ENCODE measurements at regions not wholly inside any gene's neighbourhood (a gene's known extent, or its start where the extent isn't known, plus 50 kb on each side); places are given as distances from the start of the nearest gene placed in this dataset.
"Not testable (repeated sequence)": the region's sequence is repeated elsewhere in the genome, so short reads cannot be mapped to it uniquely, and the experiment has no call there.

DNA sequence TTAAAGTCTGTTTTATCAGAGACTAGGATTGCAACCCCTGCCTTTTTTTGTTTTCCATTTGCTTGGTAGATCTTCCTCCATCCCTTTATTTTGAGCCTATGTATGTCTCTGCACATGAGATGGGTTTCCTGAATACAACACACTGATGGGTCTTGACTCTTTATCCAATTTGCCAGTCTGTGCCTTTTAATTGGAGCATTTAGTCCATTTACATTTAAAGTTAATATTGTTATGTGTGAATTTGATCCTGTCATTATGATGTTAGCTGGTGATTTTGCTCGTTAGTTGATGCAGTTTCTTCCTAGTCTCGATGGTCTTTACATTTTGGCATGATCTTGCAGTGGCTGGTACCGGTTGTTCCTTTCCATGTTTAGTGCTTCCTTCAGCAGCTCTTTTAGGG, 129.1 kb downstream of the FAR1 start:
- TF ChIP-seq, protein P1, sequence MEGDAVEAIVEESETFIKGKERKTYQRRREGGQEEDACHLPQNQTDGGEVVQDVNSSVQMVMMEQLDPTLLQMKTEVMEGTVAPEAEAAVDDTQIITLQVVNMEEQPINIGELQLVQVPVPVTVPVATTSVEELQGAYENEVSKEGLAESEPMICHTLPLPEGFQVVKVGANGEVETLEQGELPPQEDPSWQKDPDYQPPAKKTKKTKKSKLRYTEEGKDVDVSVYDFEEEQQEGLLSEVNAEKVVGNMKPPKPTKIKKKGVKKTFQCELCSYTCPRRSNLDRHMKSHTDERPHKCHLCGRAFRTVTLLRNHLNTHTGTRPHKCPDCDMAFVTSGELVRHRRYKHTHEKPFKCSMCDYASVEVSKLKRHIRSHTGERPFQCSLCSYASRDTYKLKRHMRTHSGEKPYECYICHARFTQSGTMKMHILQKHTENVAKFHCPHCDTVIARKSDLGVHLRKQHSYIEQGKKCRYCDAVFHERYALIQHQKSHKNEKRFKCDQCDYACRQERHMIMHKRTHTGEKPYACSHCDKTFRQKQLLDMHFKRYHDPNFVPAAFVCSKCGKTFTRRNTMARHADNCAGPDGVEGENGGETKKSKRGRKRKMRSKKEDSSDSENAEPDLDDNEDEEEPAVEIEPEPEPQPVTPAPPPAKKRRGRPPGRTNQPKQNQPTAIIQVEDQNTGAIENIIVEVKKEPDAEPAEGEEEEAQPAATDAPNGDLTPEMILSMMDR (IDR thresholded peaks at IDR 0.05) = not testable (repeated sequence)
- not testable (repeated sequence) for TF ChIP-seq POLR2AphosphoS5 (IDR thresholded peaks at IDR 0.05)
